NCI-H2196 (cell line): ENCODE measurements at regions not wholly inside any gene's neighbourhood (a gene's known extent, or its start where the extent isn't known, plus 50 kb on each side); places are given as distances from the start of the nearest gene placed in this dataset.

ENCODE experiments used
- DNase-seq: peaks from one replicate; lab custom pipeline; 2025; ENCODE audit not compliant: unreplicated experiment; lab: John Stamatoyannopoulos, UW

GRCh38 chr9:84170521-84171141, 169.9 kb downstream of the SLC28A3 start:
- peak; percentile 77 for DNase-seq

- DNase-seq, result no peak
Measured at GRCh38 chr9:84173961-84174360, 166.6 kb downstream of the SLC28A3 start.

GRCh38 chr9:84174486-84174885, 166.1 kb downstream of the SLC28A3 start:
- DNase-seq, result no peak

GRCh38 chr9:84177407-84177806, 163.2 kb downstream of the SLC28A3 start:
- no peak for DNase-seq

GRCh38 chr9:84179531-84179930, 161.0 kb downstream of the SLC28A3 start:
- no peak for DNase-seq

GRCh38 chr9:84187090-84187489, 153.5 kb downstream of the SLC28A3 start:
- DNase-seq, result no peak

- no peak for DNase-seq
Measured at GRCh38 chr9:84189904-84190303, 150.7 kb downstream of the SLC28A3 start.

- DNase-seq, result no peak
Measured at GRCh38 chr9:84190411-84190810, 150.1 kb downstream of the SLC28A3 start.

GRCh38 chr9:84206801-84207370, 133.7 kb downstream of the SLC28A3 start:
- DNase-seq, result no peak

GRCh38 chr9:84207491-84207951, 133.0 kb downstream of the SLC28A3 start:
- DNase-seq, result no peak

GRCh38 chr9:84212246-84212645, 128.3 kb downstream of the SLC28A3 start:
- DNase-seq, result no peak

- DNase-seq, result no peak
Measured at GRCh38 chr9:84212982-84213381, 127.6 kb downstream of the SLC28A3 start.

GRCh38 chr9:84216151-84216550, 124.4 kb downstream of the SLC28A3 start:
- DNase-seq, result no peak

- no peak for DNase-seq
Measured at GRCh38 chr9:84218322-84218721, 122.2 kb downstream of the SLC28A3 start.

- no peak for DNase-seq
Measured at GRCh38 chr9:84224246-84224645, 116.3 kb downstream of the SLC28A3 start.
